ENCODE measurements at regions not wholly inside any gene's neighbourhood (a gene's known extent, or its start where the extent isn't known, plus 50 kb on each side); places are given as distances from the start of the nearest gene placed in this dataset.

GRCh38 chr7:17027789-17028152 lies 146.0 kb upstream of the AGR3 start:
- TF ChIP-seq, protein P1, sequence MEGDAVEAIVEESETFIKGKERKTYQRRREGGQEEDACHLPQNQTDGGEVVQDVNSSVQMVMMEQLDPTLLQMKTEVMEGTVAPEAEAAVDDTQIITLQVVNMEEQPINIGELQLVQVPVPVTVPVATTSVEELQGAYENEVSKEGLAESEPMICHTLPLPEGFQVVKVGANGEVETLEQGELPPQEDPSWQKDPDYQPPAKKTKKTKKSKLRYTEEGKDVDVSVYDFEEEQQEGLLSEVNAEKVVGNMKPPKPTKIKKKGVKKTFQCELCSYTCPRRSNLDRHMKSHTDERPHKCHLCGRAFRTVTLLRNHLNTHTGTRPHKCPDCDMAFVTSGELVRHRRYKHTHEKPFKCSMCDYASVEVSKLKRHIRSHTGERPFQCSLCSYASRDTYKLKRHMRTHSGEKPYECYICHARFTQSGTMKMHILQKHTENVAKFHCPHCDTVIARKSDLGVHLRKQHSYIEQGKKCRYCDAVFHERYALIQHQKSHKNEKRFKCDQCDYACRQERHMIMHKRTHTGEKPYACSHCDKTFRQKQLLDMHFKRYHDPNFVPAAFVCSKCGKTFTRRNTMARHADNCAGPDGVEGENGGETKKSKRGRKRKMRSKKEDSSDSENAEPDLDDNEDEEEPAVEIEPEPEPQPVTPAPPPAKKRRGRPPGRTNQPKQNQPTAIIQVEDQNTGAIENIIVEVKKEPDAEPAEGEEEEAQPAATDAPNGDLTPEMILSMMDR (IDR thresholded peaks at IDR 0.05), result no peak
- TF ChIP-seq POLR2A (IDR thresholded peaks at IDR 0.05), result no peak

Data from thyroid gland (tissue), 4 donors.